ENCODE measurements at regions not wholly inside any gene's neighbourhood (a gene's known extent, or its start where the extent isn't known, plus 50 kb on each side); places are given as distances from the start of the nearest gene placed in this dataset.

DNA sequence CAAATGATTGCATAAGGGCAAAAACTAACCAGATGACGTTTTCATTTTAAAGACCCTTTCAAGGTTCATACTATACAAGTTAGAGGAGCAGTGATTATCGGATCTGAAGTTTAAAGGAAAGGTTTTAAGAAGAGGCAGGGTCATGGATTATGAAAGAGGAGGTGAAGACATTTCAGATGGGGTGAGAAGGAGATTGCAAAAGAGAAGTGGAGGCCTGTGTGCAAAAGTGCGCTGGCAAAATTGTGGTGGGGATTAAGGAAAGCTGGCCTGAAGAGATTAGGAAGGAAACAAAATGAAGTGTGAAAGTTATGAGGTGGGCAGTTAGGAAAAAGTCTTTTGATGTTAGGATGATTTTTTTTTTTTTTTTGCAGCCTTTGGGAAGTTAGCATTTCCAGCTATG is 935.7 kb upstream of the FAM98A start:
- CTCF ChIA-PET = no interaction called here
- no peak for DNase-seq (ENCODE audit: low read depth, low spot score)
- POLR2A ChIA-PET = no interaction called here
- TF ChIP-seq, protein P1, sequence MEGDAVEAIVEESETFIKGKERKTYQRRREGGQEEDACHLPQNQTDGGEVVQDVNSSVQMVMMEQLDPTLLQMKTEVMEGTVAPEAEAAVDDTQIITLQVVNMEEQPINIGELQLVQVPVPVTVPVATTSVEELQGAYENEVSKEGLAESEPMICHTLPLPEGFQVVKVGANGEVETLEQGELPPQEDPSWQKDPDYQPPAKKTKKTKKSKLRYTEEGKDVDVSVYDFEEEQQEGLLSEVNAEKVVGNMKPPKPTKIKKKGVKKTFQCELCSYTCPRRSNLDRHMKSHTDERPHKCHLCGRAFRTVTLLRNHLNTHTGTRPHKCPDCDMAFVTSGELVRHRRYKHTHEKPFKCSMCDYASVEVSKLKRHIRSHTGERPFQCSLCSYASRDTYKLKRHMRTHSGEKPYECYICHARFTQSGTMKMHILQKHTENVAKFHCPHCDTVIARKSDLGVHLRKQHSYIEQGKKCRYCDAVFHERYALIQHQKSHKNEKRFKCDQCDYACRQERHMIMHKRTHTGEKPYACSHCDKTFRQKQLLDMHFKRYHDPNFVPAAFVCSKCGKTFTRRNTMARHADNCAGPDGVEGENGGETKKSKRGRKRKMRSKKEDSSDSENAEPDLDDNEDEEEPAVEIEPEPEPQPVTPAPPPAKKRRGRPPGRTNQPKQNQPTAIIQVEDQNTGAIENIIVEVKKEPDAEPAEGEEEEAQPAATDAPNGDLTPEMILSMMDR (IDR thresholded peaks at IDR 0.05; ENCODE audit: insufficient read depth, low read length, missing control alignments) = no peak
- H3K4me3 ChIP-seq (ENCODE audit: low read depth, low read length) = no peak overlapping the region

DNA sequence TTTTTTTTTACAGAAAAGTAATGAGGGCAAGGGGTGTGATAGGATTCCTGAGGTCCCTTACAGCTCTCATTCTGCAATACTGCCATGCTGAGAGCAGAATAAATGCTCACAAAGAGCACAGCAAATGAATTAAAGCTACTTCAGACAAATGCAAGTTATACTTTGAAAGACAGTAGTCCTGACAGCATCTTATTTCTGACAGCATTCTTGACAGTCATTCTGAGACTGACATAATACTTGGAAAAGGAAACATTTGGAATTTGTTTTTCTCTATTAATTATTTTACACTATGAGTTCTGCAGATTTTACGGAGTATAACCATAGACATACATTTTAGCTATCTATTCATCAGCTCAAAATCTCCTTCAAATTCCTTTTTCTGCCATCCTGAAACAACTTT is 935.2 kb upstream of the FAM98A start:
- CTCF ChIA-PET = no interaction called here
- TF ChIP-seq, protein P1 (IDR thresholded peaks at IDR 0.05; ENCODE audit: insufficient read depth, low read length, missing control alignments) = no peak
- DNase-seq (ENCODE audit: low read depth, low spot score) = no peak
- POLR2A ChIA-PET = no interaction called here
- H3K4me3 ChIP-seq (ENCODE audit: low read depth, low read length) = no peak overlapping the region

DNA sequence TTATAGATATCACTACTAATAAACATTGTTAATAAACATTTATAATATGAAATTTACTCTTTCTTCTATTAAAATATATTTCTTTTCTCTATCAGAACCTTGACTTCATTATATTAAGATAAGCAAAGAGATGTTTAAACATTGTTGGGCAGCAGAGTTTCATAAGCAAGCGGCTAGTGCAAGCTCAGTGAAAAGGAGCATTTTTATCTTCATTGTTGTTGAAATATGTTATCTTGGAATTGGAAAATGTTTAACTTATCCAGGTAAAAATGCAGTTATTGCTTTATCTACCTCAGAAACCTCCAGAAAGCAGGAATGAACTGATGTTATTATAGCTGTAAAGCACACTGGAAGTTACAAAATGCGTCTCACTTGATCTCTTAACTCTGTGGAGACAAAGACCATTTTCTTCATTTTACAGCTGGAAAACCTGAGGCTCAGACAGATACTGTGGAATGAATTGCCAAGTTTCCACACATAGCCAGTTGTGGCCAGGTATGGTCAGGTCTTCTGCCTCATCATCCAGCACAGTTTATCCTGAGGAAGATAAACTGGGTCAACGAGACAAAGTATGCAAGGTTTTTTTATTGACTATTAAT is 934.6 kb upstream of the FAM98A start:
- no peak for DNase-seq (ENCODE audit: low read depth, low spot score)
- CTCF ChIA-PET = no interaction called here
- TF ChIP-seq, protein P1 (IDR thresholded peaks at IDR 0.05; ENCODE audit: insufficient read depth, low read length, missing control alignments) = no peak
- no peak overlapping the region for H3K4me3 ChIP-seq (ENCODE audit: low read depth, low read length)
- POLR2A ChIA-PET = no interaction called here

DNA sequence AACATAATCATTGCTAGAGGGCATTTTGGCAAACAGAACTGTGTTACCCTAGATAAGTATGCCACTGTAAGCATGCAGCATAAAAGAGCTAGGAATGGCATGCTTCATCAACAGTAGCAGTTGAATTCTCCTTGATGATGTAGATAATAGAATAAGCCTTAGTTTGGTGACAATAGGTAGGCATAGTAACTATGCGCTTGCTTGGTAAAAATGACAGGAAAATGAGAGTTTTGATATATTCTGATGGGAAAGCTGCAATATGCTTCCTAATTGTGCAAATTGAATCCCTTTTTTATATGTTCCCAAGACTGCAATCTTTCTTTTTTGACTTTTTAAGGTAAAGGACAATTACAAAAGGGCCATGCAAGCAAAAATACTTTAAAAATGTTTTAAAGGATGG is 930.9 kb upstream of the FAM98A start:
- TF ChIP-seq, protein P1 (IDR thresholded peaks at IDR 0.05; ENCODE audit: insufficient read depth, low read length, missing control alignments) = no peak
- POLR2A ChIA-PET = no interaction called here
- no peak for DNase-seq (ENCODE audit: low read depth, low spot score)
- H3K4me3 ChIP-seq (ENCODE audit: low read depth, low read length) = no peak overlapping the region
- CTCF ChIA-PET = no interaction called here

DNA sequence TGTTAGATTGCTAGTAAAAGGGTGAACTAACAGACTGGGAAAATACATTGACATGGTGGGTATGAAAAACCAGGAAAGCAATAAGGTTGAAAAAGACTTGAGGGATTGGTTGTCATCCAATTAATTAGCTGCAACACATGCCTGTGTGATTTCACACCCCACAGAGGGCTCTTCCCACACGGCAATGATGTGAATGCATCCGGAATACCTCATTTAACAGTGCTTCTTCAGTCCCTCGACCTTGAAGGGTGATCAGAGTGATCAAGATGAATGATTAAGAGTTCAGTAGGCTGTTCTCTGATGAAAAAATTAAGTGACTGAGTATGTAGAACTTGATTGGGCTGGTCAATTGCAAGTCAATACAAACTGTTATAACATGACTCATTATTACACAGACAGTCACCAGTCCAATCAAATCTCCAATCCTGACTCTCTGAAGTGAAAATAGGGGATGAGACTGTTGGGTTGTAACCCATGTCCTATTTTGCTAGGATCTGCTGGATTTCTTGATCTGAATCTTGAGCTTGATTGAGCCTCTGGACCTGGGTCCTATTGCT is 924.9 kb upstream of the FAM98A start:
- ChIA-PET CTCF (no interaction called here), POLR2A (no interaction called here)
- no peak overlapping the region for H3K4me3 ChIP-seq (ENCODE audit: low read depth, low read length)
- DNase-seq (ENCODE audit: low read depth, low spot score) = no peak
- TF ChIP-seq, protein P1 (IDR thresholded peaks at IDR 0.05; ENCODE audit: insufficient read depth, low read length, missing control alignments) = no peak

DNA sequence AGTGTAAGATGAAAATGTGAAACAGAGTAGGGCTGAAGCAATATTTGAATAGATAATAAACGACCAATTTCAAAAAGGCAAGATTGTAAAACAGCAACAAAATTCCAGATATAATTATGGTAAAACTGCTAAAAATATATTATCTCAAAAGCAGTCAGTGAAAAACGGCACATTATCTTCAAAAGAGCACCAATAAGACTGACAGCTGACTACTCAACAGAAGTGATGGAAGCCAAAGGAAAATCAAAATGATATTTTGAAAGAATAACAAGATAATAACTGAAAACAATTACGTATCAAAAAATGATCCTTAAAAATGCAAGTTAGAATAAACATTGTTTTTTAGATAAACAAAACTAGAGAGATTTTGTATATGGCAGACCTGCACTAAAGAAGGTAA is 920.6 kb upstream of the FAM98A start:
- POLR2A ChIA-PET = no interaction called here
- CTCF ChIA-PET = no interaction called here

More for the DNA sequence above, 920.6 kb upstream of the FAM98A start:
- TF ChIP-seq, protein P1 (IDR thresholded peaks at IDR 0.05; ENCODE audit: insufficient read depth, low read length, missing control alignments) = no peak
- no peak for DNase-seq (ENCODE audit: low read depth, low spot score)
- no peak overlapping the region for H3K4me3 ChIP-seq (ENCODE audit: low read depth, low read length)

Data from AG04449 (cell line).